DOHH2 (cell line): ENCODE measurements at regions not wholly inside any gene's neighbourhood (a gene's known extent, or its start where the extent isn't known, plus 50 kb on each side); places are given as distances from the start of the nearest gene placed in this dataset.
A peak's percentile ranks its signal among the peaks of the same experiment; 100 is the strongest.

Experiments
- EZH2phosphoT487 ChIP-seq: fragments of 200-600 bp; sonication (generic); IDR thresholded peaks from 2 replicates; pipeline ENCODE4 v1.6.1; 2017; ENCODE audit warnings: borderline replicate concordance, mild to moderate bottlenecking, antibody characterized with exemption, low read length, moderate library complexity, mixed read lengths
- TF ChIP-seq, protein P1 (sequence below): fragments of 200-600 bp; sonication (generic); IDR thresholded peaks from one replicate; pipeline ENCODE4 v1.5.1; 2014; ENCODE audit warnings: antibody characterized with exemption, mild to moderate bottlenecking, low read depth, low read length; ENCODE audit not compliant: poor library complexity, severe bottlenecking

DNA sequence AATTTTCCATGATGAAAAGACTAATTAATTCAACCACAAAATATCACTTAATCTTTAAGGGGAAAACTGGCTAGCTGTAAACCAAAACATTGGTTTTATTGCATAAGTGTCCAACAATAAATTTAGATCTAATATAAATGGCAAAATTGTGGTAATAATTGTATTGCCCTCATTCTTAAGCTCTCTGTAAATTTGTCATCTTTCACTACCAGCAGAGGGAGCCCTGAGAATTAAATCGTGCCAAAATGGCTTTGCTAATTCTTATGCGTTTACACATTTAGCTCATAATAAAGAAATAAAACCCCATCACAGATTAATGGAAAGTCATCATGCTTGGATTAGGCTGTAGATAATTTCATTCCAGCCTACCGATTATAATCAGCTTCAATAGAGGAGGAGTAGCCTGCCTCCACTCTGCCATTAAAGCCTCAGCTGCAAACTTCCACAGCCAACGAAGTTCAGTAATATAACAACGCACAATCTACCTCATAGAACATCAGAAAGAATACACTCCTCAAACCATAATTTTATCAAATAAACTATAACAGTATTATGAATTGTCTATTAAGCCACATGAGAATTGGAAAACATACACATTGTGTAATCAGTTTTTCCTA lies 70.0 kb upstream of the ATP5MC3 start:
- TF ChIP-seq, protein P1, sequence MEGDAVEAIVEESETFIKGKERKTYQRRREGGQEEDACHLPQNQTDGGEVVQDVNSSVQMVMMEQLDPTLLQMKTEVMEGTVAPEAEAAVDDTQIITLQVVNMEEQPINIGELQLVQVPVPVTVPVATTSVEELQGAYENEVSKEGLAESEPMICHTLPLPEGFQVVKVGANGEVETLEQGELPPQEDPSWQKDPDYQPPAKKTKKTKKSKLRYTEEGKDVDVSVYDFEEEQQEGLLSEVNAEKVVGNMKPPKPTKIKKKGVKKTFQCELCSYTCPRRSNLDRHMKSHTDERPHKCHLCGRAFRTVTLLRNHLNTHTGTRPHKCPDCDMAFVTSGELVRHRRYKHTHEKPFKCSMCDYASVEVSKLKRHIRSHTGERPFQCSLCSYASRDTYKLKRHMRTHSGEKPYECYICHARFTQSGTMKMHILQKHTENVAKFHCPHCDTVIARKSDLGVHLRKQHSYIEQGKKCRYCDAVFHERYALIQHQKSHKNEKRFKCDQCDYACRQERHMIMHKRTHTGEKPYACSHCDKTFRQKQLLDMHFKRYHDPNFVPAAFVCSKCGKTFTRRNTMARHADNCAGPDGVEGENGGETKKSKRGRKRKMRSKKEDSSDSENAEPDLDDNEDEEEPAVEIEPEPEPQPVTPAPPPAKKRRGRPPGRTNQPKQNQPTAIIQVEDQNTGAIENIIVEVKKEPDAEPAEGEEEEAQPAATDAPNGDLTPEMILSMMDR, result peak; percentile 70
- TF ChIP-seq EZH2phosphoT487, result no peak
